ENCODE measurements at regions not wholly inside any gene's neighbourhood (a gene's known extent, or its start where the extent isn't known, plus 50 kb on each side); places are given as distances from the start of the nearest gene placed in this dataset.

DNA sequence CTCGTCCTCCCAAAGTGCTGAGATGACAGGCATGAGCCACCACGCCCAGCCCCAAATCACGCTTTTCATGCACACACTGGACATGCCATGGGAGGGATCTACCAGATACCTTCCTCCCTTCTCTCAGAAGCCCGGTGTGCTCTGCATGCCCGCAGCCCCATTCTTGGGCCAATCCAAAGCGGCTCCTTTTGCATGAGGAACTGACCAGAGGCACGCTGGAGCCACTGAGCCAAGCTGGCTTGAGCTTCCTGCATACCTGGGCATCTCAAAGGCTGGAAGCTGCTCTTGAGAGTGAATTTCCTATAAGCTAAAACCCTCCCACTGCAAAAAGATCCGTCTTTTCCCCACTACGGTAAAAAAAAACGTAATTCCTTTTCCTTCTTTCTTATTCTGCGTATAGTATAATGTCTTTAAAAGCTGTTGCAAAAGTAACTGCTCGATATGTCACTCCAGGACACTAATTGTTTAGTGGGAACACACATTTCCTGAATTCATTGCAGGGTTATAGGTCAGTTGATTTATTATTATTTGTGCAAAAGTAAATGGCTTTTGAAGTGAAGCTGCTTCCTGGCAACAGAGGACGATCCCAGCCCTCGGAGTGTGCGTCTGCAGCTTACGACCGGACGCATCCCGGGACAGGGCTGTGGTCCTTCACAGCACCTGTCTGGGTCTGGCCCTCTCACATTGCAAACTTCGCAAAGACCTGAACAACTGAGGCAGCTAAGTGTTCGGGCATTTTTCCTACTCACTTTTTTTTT lies 61.8 kb upstream of the ETS2 start:
- Histone ChIP-seq H3K4me3 (no peak overlapping the region), H3K27ac (peak overlapping the region in 1 of 5 donors; percentile 49), H3K4me1 (replicated peaks in 1 of 2) (no peaks in the 10 kb centered on the region), H3K36me3 (replicated peaks in 1 of 2) (no peaks in the 10 kb centered on the region), H3K27me3 (no peaks in the 10 kb centered on the region), H3K9me3 (replicated peaks in 1 of 3) (no peaks in the 10 kb centered on the region)
- TF ChIP-seq, protein P1, sequence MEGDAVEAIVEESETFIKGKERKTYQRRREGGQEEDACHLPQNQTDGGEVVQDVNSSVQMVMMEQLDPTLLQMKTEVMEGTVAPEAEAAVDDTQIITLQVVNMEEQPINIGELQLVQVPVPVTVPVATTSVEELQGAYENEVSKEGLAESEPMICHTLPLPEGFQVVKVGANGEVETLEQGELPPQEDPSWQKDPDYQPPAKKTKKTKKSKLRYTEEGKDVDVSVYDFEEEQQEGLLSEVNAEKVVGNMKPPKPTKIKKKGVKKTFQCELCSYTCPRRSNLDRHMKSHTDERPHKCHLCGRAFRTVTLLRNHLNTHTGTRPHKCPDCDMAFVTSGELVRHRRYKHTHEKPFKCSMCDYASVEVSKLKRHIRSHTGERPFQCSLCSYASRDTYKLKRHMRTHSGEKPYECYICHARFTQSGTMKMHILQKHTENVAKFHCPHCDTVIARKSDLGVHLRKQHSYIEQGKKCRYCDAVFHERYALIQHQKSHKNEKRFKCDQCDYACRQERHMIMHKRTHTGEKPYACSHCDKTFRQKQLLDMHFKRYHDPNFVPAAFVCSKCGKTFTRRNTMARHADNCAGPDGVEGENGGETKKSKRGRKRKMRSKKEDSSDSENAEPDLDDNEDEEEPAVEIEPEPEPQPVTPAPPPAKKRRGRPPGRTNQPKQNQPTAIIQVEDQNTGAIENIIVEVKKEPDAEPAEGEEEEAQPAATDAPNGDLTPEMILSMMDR (IDR thresholded peaks at IDR 0.05), result no peak
- TF ChIP-seq POLR2A (IDR thresholded peaks at IDR 0.05), result no peak
- WGBS, 4 donors, result 57 to 67% (median 58%) methylated on average over 20 to 21 of the region's 21 CpGs
- DNase-seq, result peak in 4 of 7 donors; percentile 25 to 54 (median 37)
- intact Hi-C loops (cut with DNase I), result no loop called here

DNA sequence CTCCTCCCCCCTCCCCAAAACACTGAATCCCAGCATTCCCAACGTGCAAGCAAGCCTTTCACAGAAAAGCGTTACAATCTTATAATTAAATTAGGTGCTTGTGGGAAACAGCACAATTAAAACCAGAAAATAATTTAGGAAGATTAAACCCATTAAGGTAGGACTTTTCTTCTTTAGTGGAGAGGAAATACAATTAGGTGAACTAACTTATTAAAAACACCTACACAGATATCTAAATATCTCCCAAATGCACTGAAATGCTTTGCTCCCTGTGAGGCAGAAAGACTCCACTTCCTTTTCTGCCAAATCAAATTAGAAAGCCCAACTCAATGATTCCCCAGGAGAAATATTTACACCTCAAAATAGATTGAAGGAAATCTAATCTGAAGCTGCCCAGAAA lies 60.9 kb upstream of the ETS2 start:
- intact Hi-C loops (cut with DNase I), result no loop called here
- Histone ChIP-seq H3K27ac (no peak overlapping the region), H3K27me3 (no peaks in the 10 kb centered on the region), H3K4me3 (no peak overlapping the region), H3K4me1 (replicated peaks in 1 of 2) (no peaks in the 10 kb centered on the region), H3K9me3 (replicated peaks in 1 of 3) (no peaks in the 10 kb centered on the region), H3K36me3 (replicated peaks in 1 of 2) (no peaks in the 10 kb centered on the region)
- TF ChIP-seq POLR2A (IDR thresholded peaks at IDR 0.05), result no peak
- TF ChIP-seq, protein P1 (IDR thresholded peaks at IDR 0.05), result no peak
- 62 to 79% (median 78%) methylated on average over 2 of the region's 2 CpGs for WGBS, 4 donors
- no peak for DNase-seq

DNA sequence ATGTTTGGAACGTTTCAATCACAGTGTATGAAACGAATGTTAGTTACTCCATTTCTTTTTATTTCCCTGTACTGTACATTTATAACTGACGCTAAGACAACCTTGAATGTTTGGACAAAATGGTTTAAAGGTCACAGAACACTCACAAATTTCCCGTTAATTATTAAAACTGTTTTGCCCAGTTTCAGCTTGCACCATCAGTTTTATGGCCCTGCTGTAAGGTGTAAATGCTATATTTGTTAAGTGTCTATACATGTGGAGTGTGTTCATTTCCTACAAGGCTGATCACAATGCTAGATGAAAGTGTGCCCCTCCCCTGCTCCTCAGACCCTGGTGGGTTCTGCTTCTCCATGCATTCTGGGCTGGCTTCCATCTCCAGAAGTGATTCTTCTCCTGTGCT lies 57.9 kb upstream of the ETS2 start:
- Histone ChIP-seq H3K4me1 (replicated peaks in 1 of 2) (peaks cover 4 to 6% of the 10 kb centered on the region in 2 donors), H3K36me3 (replicated peaks in 1 of 2) (no peaks in the 10 kb centered on the region), H3K27ac (no peak overlapping the region), H3K27me3 (no peaks in the 10 kb centered on the region), H3K4me3 (no peak overlapping the region), H3K9me3 (replicated peaks in 1 of 3) (no peaks in the 10 kb centered on the region)
- intact Hi-C loops (cut with DNase I), result no loop called here
- WGBS, 4 donors, result 40 to 58% (median 49%) methylated on average over 4 of the region's 4 CpGs
- no peak for DNase-seq
- TF ChIP-seq, protein P1 (IDR thresholded peaks at IDR 0.05), result no peak
- TF ChIP-seq POLR2A (IDR thresholded peaks at IDR 0.05), result no peak

DNA sequence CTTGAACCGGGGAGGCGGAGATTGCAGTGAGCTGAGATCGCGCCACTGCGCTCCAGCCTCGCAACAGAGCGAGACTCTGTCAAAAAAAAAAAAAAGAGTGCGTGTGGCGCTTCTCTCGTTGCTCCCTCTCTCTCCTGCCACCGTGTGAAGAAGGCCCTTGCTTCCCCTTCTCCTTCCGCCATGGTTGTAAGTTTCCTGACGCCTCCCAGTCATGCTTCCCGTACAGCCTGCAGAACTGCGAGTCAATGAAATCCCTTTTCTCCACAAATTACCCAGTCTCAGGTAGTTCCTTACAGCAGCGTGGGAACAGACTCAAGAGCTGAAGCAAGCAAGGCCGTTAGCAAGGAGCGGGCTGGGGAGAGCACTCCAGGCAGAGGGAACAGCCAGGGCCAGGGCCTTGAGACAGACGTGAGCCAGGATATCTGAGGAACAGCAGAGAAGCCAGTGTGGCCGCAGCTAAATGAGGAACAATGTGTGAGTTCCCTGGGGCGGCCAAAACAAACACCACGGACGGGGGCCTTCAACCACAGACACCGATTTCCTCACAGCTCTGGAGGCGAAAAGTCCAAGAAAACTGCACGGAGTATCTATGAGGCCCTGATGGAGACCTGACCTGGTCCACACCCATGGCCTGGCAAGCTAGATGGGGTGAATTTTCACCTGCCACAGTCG lies 54.2 kb upstream of the ETS2 start:
- Histone ChIP-seq H3K9me3 (replicated peaks in 1 of 3) (no peaks in the 10 kb centered on the region), H3K4me3 (no peak overlapping the region), H3K4me1 (replicated peaks in 1 of 2) (peaks cover 9 to 36% of the 10 kb centered on the region in 2 donors), H3K27ac (peak overlapping the region in 3 of 5 donors; percentile 35 to 84 (median 63)), H3K27me3 (no peaks in the 10 kb centered on the region), H3K36me3 (replicated peaks in 1 of 2) (no peaks in the 10 kb centered on the region)
- 52 to 71% (median 68%) methylated on average over 22 to 27 of the region's 27 CpGs for WGBS, 4 donors
- TF ChIP-seq POLR2A (IDR thresholded peaks at IDR 0.05), result no peak
- TF ChIP-seq, protein P1 (IDR thresholded peaks at IDR 0.05), result no peak
- intact Hi-C loops (cut with DNase I), result no loop called here
- DNase-seq, result peak; percentile 26 to 81 (median 61)
